MCF 10A (cell line): ENCODE measurements at regions not wholly inside any gene's neighbourhood (a gene's known extent, or its start where the extent isn't known, plus 50 kb on each side); places are given as distances from the start of the nearest gene placed in this dataset.

ENCODE experiments used
- BruUV-seq: library from RNA; stranded (reverse); fragments of 400-500 nt; replicated peaks from 2 replicates; lab custom pipeline; 2021; lab: Mats Ljungman, UMichigan
- CTCF ChIA-PET: fragments of 300-600 bp; sonication (Branson Sonifier 250); formaldehyde crosslinking; extraction: SDS; loops from one replicate; lab custom pipeline; 2021; ENCODE audit warnings: antibody characterized with exemption, inconsistent platforms; lab: Yijun Ruan, JAX
- POLR2A ChIA-PET: fragments of 300-600, 350-650 bp; sonication (Branson Sonifier 250); formaldehyde crosslinking; extraction: SDS; loops from one replicate; lab custom pipeline; 2020; ENCODE audit warnings: antibody characterized with exemption, inconsistent platforms; lab: Yijun Ruan, JAX
- DNase-seq: peaks from one replicate; pipeline ENCODE4 v3.0.0-alpha.2; 2018; ENCODE audit not compliant: unreplicated experiment
- H3K27ac Mint-ChIP-seq: one replicate; pipeline ENCODE4 v1.8.0; 2022; ENCODE audit warnings: mild to moderate bottlenecking, low read depth, mixed read lengths; ENCODE audit not compliant: unreplicated experiment
- H3K27me3 Mint-ChIP-seq: one replicate; pipeline ENCODE4 v1.8.0; 2022; ENCODE audit warnings: mixed read lengths; ENCODE audit not compliant: insufficient read depth, unreplicated experiment
- H3K36me3 Mint-ChIP-seq: one replicate; pipeline ENCODE4 v1.8.0; 2022; ENCODE audit warnings: mild to moderate bottlenecking, moderate library complexity, mixed read lengths; ENCODE audit not compliant: insufficient read depth, unreplicated experiment
- H3K4me1 Mint-ChIP-seq: one replicate; pipeline ENCODE4 v1.8.0; 2022; ENCODE audit warnings: mixed read lengths; ENCODE audit not compliant: insufficient read depth, unreplicated experiment
- H3K4me3 Mint-ChIP-seq: one replicate; pipeline ENCODE4 v1.8.0; 2022; ENCODE audit warnings: mild to moderate bottlenecking, moderate library complexity, mixed read lengths; ENCODE audit not compliant: unreplicated experiment
- H3K9me3 Mint-ChIP-seq: one replicate; pipeline ENCODE4 v1.8.0; 2022; ENCODE audit warnings: mixed read lengths; ENCODE audit not compliant: unreplicated experiment
- CTCF ChIP-seq: fragments of 200-600 bp; IDR thresholded peaks from one replicate; pipeline ENCODE4 v1.8.0; 2022; ENCODE audit warnings: antibody characterized with exemption, mild to moderate bottlenecking; ENCODE audit not compliant: unreplicated experiment
- intact Hi-C: fragments of 100-400 bp; cut with micrococcal nuclease; formaldehyde crosslinking; loops from 2 replicates; pipeline ENCODE4 v1.14.1; 2022

GRCh38 chr11:43579171-43579918 is 101.2 kb upstream of the HSD17B12 start:
- Mint-ChIP-seq H3K27ac (no peak overlapping the region), H3K9me3 (no peaks in the 10 kb centered on the region), H3K36me3 (no peaks in the 10 kb centered on the region), H3K4me1 (peaks cover 11% of the 10 kb centered on the region), H3K27me3 (peaks cover 89% of the 10 kb centered on the region), H3K4me3 (peak overlapping the region; percentile 65)
- BruUV-seq: no TSS peak
- peak; percentile 21 for DNase-seq
- POLR2A ChIA-PET: no interaction called here
- intact Hi-C loops: loop anchor here (10.0 kb wide), 2 partner anchors 235 to 275 kb away; no protein-coding TSS in a partner anchor
- no peak for TF ChIP-seq CTCF
- CTCF ChIA-PET: interaction anchor here (0.7 kb wide), 1 partner anchor 1043 kb away, joined by 3 read pairs; no protein-coding TSS in a partner anchor

GRCh38 chr11:43579919-43580276 is 100.6 kb upstream of the HSD17B12 start:
- Mint-ChIP-seq H3K9me3 (no peaks in the 10 kb centered on the region), H3K4me1 (peaks cover 11% of the 10 kb centered on the region), H3K27ac (no peak overlapping the region), H3K4me3 (peak overlapping the region; percentile 14), H3K27me3 (peaks cover 86% of the 10 kb centered on the region), H3K36me3 (no peaks in the 10 kb centered on the region)
- TF ChIP-seq CTCF: no peak
- intact Hi-C loops: loop anchor here (10.0 kb wide), 2 partner anchors 235 to 275 kb away; no protein-coding TSS in a partner anchor
- no TSS peak for BruUV-seq
- no peak for DNase-seq
- ChIA-PET CTCF (no interaction called here), POLR2A (no interaction called here)

DNA sequence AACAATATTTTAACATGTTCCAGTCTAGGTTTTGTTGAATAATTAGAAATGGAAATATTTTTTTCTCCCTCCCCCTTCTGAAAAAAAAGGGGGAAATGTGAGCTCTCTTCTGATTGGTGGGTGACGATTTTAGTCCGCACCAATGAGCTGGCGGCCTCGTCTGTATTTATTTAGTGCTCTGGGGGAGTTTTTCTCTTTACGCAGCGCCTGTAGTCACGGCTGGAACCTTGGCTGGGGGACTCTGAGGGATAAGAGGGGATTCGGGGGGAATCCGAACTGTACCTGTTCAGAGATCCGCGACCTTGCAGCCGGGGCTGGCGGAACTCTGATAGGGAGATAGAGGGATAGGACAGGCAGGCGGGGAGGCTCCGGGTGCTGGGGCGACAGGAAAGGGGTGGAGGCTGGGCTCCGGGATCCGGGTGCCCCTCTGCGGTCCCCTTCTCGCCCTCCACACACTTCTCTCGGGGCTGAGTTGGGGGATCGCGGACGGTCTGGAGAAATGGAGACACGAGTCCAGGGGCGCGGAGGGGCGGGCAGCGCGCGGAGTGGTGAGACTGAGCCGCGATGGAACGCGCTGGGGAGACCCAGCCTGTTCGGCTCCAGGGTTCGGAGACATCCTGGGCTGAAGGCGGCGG is 99.7 kb upstream of the HSD17B12 start:
- peaks cover 76% of the 10 kb centered on the region for H3K27me3 Mint-ChIP-seq
- H3K27ac Mint-ChIP-seq: no peak overlapping the region
- no peak overlapping the region for H3K4me3 Mint-ChIP-seq
- H3K9me3 Mint-ChIP-seq: no peaks in the 10 kb centered on the region
- peaks cover 11% of the 10 kb centered on the region for H3K4me1 Mint-ChIP-seq
- POLR2A ChIA-PET: interaction anchor here (0.7 kb wide), 1 partner anchor 9 kb away, joined by 3 read pairs; no protein-coding TSS in a partner anchor
- no peak for DNase-seq
- TF ChIP-seq CTCF: no peak
- H3K36me3 Mint-ChIP-seq: no peaks in the 10 kb centered on the region
- no TSS peak for BruUV-seq
- CTCF ChIA-PET: interaction anchor here (0.6 kb wide), 2 partner anchors 77 to 109 kb away, joined by 3 read pairs; no protein-coding TSS in a partner anchor
- intact Hi-C loops: no loop called here

GRCh38 chr11:43581370-43582023 is 99.0 kb upstream of the HSD17B12 start:
- DNase-seq: no peak
- CTCF ChIA-PET: interaction anchor here (0.6 to 1.2 kb wide), 3 partner anchors 73 to 206 kb away, joined by 3 read pairs; no protein-coding TSS in a partner anchor
- POLR2A ChIA-PET: no interaction called here
- Mint-ChIP-seq H3K4me1 (peaks cover 8% of the 10 kb centered on the region), H3K4me3 (no peak overlapping the region), H3K36me3 (no peaks in the 10 kb centered on the region), H3K27ac (no peak overlapping the region), H3K9me3 (no peaks in the 10 kb centered on the region), H3K27me3 (peaks cover 70% of the 10 kb centered on the region)
- no TSS peak for BruUV-seq
- TF ChIP-seq CTCF: no peak
- intact Hi-C loops: no loop called here
